ENCODE measurements at regions not wholly inside any gene's neighbourhood (a gene's known extent, or its start where the extent isn't known, plus 50 kb on each side); places are given as distances from the start of the nearest gene placed in this dataset.

- no peak for TF ChIP-seq POLR2AphosphoS5 (IDR thresholded peaks at IDR 0.05; ENCODE audit: low read depth, low read length)
- no peak for TF ChIP-seq SIN3A (IDR thresholded peaks at IDR 0.05; ENCODE audit: borderline replicate concordance, insufficient read depth, low read length)
- no peak for TF ChIP-seq FOXP2 (optimal IDR thresholded peaks at IDR 0.05; ENCODE audit: borderline replicate concordance, extremely low read depth, extremely low read length, insufficient read depth)
- no peak for TF ChIP-seq REST (IDR thresholded peaks at IDR 0.05; ENCODE audit: insufficient read depth in 1 of 2, low read depth in 2 of 2, low read length in 2 of 2)
- TF ChIP-seq TAF1 (IDR thresholded peaks at IDR 0.05; ENCODE audit: borderline replicate concordance, insufficient read depth, low read length), result no peak
Observed at GRCh38 chr11:14587258-14587657, 56.3 kb upstream of the PDE3B start.

DNA sequence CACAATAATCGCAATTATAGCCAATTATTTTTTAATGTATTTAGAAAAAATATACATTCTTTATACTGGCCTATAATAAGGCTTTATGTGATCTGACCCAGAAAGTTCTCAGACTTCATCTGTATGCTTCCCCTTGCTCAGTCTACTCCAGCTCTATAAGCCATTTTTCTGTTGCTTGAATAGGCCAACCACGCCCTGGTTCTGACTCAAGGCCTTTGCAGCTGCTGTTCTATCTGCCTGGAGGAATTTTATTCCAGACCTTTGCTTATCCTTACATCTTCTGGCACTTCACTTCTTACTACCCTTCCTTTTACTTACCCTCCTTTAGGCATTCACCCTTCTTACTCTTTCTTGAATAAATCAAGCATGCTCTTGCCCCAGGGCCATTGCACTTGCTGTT lies 54.9 kb upstream of the PDE3B start:
- TF ChIP-seq TAF1 (IDR thresholded peaks at IDR 0.05; ENCODE audit: borderline replicate concordance, insufficient read depth, low read length) (no peak), FOXP2 (optimal IDR thresholded peaks at IDR 0.05; ENCODE audit: borderline replicate concordance, extremely low read depth, extremely low read length, insufficient read depth) (no peak), POLR2AphosphoS5 (IDR thresholded peaks at IDR 0.05; ENCODE audit: low read depth, low read length) (no peak), REST (IDR thresholded peaks at IDR 0.05; ENCODE audit: insufficient read depth in 1 of 2, low read depth in 2 of 2, low read length in 2 of 2) (no peak), SIN3A (IDR thresholded peaks at IDR 0.05; ENCODE audit: borderline replicate concordance, insufficient read depth, low read length) (no peak)

DNA sequence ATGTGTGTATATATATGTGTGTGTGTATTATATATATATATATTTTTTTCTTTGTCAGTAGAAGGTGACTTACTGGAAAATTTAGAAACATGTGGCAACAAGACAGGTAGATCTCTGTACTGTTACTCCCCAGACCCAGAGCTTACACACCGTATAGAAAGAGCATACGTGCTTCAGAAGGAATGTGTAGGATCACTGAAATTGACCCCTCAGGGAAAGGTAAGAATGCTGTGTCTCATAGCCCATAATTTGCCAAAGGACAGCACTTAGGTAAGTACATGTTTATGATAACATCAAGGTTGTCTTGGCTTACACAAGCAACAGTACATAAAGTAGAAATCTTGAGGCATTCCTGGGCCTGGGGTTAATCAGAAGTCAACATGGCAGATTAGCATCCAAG lies 54.2 kb upstream of the PDE3B start:
- TF ChIP-seq SIN3A (IDR thresholded peaks at IDR 0.05; ENCODE audit: borderline replicate concordance, insufficient read depth, low read length) (no peak), REST (IDR thresholded peaks at IDR 0.05; ENCODE audit: insufficient read depth in 1 of 2, low read depth in 2 of 2, low read length in 2 of 2) (no peak), POLR2AphosphoS5 (IDR thresholded peaks at IDR 0.05; ENCODE audit: low read depth, low read length) (no peak), FOXP2 (optimal IDR thresholded peaks at IDR 0.05; ENCODE audit: borderline replicate concordance, extremely low read depth, extremely low read length, insufficient read depth) (no peak), TAF1 (IDR thresholded peaks at IDR 0.05; ENCODE audit: borderline replicate concordance, insufficient read depth, low read length) (no peak)

DNA sequence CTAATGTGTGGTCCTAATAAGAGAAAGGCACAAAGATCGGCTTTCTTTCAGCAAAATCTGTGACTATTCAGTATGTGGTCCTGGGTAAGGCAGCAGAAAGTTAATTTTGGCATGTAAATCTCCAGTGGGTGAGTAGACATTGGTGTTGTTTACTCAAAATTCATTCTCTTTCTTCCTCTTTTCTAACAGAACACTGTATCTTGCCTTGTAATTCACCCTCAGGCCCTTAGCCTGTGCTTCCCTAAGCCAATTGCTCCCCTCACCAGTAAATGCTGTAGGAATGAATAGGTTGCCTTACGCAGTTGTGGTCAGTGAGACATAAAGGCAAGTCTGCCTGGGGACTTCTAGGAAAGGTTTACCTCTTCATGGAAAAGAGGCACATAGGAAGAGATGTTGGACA lies 49.9 kb upstream of the PDE3B start:
- TF ChIP-seq FOXP2 (optimal IDR thresholded peaks at IDR 0.05; ENCODE audit: borderline replicate concordance, extremely low read depth, extremely low read length, insufficient read depth) (no peak), REST (IDR thresholded peaks at IDR 0.05; ENCODE audit: insufficient read depth in 1 of 2, low read depth in 2 of 2, low read length in 2 of 2) (no peak), SIN3A (IDR thresholded peaks at IDR 0.05; ENCODE audit: borderline replicate concordance, insufficient read depth, low read length) (no peak), POLR2AphosphoS5 (IDR thresholded peaks at IDR 0.05; ENCODE audit: low read depth, low read length) (no peak), TAF1 (IDR thresholded peaks at IDR 0.05; ENCODE audit: borderline replicate concordance, insufficient read depth, low read length) (no peak)

All from PFSK-1 (cell line).